ENCODE measurements at regions not wholly inside any gene's neighbourhood (a gene's known extent, or its start where the extent isn't known, plus 50 kb on each side); places are given as distances from the start of the nearest gene placed in this dataset.

GRCh38 chr2:2890901-2891300 lies 486.7 kb downstream of the EIPR1 start:
- 89% methylated on average over 6 of the region's 6 CpGs; no CpG with 5 or more reads in 1 of the 2 experiments for WGBS, 2 experiments (ENCODE audit: extremely low coverage in 1 of 2, insufficient coverage in 1 of 2, insufficient read length in 1 of 2, insufficient replicate concordance in 2 of 2, low coverage in 1 of 2, low lambda C conversion rate in 2 of 2, missing lambda C conversion rate in 1 of 2)
- no peak overlapping the region for H3K27ac ChIP-seq (ENCODE audit: low read depth, low read length)
- no peak overlapping the region for H3K4ac ChIP-seq (replicated peaks; ENCODE audit: insufficient read length, low read depth, low read length)
- no peak for TF ChIP-seq CREB1 (IDR thresholded peaks at IDR 0.05)
- no peak for TF ChIP-seq TCF12 (IDR thresholded peaks at IDR 0.05; ENCODE audit: low read depth, low read length)
- TF ChIP-seq SP4 (IDR thresholded peaks at IDR 0.05; ENCODE audit: low read length), result no peak
- TF ChIP-seq HDAC2 (IDR thresholded peaks at IDR 0.05; ENCODE audit: borderline replicate concordance in 1 of 2, low read depth in 2 of 2, low read length in 2 of 2), result no peak
- TF ChIP-seq NRF1 (IDR thresholded peaks at IDR 0.05; ENCODE audit: low read depth, low read length), result no peak
- no peak for TF ChIP-seq ATF3 (IDR thresholded peaks at IDR 0.05; ENCODE audit: insufficient read depth, low read depth, low read length)
- no peak for TF ChIP-seq SAP30 (IDR thresholded peaks at IDR 0.05; ENCODE audit: insufficient read depth, insufficient replicate concordance, low read length)
- no peak for TF ChIP-seq CBX8 (IDR thresholded peaks at IDR 0.05; ENCODE audit: borderline replicate concordance, low read depth, low read length)
- H2BK20ac ChIP-seq (ENCODE audit: low read length), result no peak overlapping the region
- H3K9me3 ChIP-seq (ENCODE audit: insufficient read depth in 2 of 2, low read depth in 1 of 2, low read length in 1 of 2), result no peaks in the 10 kb centered on the region
- H2BK5ac ChIP-seq (ENCODE audit: low read depth, low read length), result no peak overlapping the region
- ChIA-PET POLR2A (ENCODE audit: partially characterized antibody) (no interaction called here), CTCF (ENCODE audit: partially characterized antibody) (interaction anchor here (1.0 to 1.2 kb wide), 2 partner anchors 16 to 18 kb away, joined by 3 to 5 read pairs; no protein-coding TSS in a partner anchor)
- H3K56ac ChIP-seq (replicated peaks; ENCODE audit: insufficient read length, low read depth, low read length), result no peak overlapping the region
- no peak overlapping the region for H3K4me2 ChIP-seq (ENCODE audit: insufficient read depth in 1 of 2, low read depth in 2 of 2, low read length in 2 of 2)
- no peak overlapping the region for H2AFZ ChIP-seq (ENCODE audit: low read length)
- H3K36me3 ChIP-seq (ENCODE audit: control insufficient read depth in 2 of 4, insufficient read depth in 4 of 4, low read length in 3 of 4), result no peaks in the 10 kb centered on the region
- FAIRE-seq (no peak), DNase-seq (ENCODE audit: low read depth in 1 of 2, low spot score in 2 of 2) (no peak)
- H3K18ac ChIP-seq (ENCODE audit: extremely low read depth, low read length), result no peak overlapping the region
- H3K23ac ChIP-seq (ENCODE audit: insufficient read length), result no peak overlapping the region
- no peaks in the 10 kb centered on the region for H3K27me3 ChIP-seq (replicated peaks in 1 of 4; ENCODE audit: control insufficient read depth in 3 of 4, extremely low read depth in 1 of 4, insufficient read depth in 3 of 4, low read length in 3 of 4)
- no peaks in the 10 kb centered on the region for H4K20me1 ChIP-seq (replicated peaks in 1 of 2; ENCODE audit: control insufficient read depth in 1 of 2, insufficient read depth in 2 of 2, low read length in 2 of 2)
- no peaks in the 10 kb centered on the region for H3K4me1 ChIP-seq (replicated peaks in 1 of 4; ENCODE audit: control insufficient read depth in 3 of 4, insufficient read depth in 4 of 4, low read length in 3 of 4)
- H4K8ac ChIP-seq (ENCODE audit: extremely low read depth, insufficient read depth, low read length), result no peak overlapping the region
- H4K5ac ChIP-seq (ENCODE audit: insufficient read length, low read depth, low read length), result no peak overlapping the region
- H2BK15ac ChIP-seq (ENCODE audit: low read length), result no peak overlapping the region
- H2AK5ac ChIP-seq (ENCODE audit: low read depth, low read length), result no peak overlapping the region
- H2BK12ac ChIP-seq (ENCODE audit: low read depth, low read length), result no peak overlapping the region
- H3K79me2 ChIP-seq (ENCODE audit: control insufficient read depth in 1 of 2, insufficient read depth in 2 of 2, low read length in 2 of 2), result no peaks in the 10 kb centered on the region
- H3K23me2 ChIP-seq (ENCODE audit: low read depth, low read length), result no peaks in the 10 kb centered on the region
- no peak overlapping the region for H4K91ac ChIP-seq (replicated peaks; ENCODE audit: insufficient read length, low read length)
- H2BK120ac ChIP-seq (replicated peaks; ENCODE audit: low read depth, low read length), result no peak overlapping the region
- H3K79me1 ChIP-seq (ENCODE audit: low read depth, low read length), result no peaks in the 10 kb centered on the region
- H3K14ac ChIP-seq (ENCODE audit: insufficient read length), result no peak overlapping the region
- H3K9ac ChIP-seq (replicated peaks in 1 of 4; ENCODE audit: extremely low read depth in 1 of 4, low read depth in 3 of 4, low read length in 3 of 4), result no peak overlapping the region
- H3K4me3 ChIP-seq (ENCODE audit: extremely low read depth in 1 of 4, insufficient read depth in 2 of 4, low read depth in 3 of 4, low read length in 4 of 4), result no peak overlapping the region

Measured in H1 (cell line).